Activated CD4-positive, alpha-beta T cell treated with anti-CD3 and anti-CD28 coated beads for 36 hours (primary cell): ENCODE measurements at regions not wholly inside any gene's neighbourhood (a gene's known extent, or its start where the extent isn't known, plus 50 kb on each side); places are given as distances from the start of the nearest gene placed in this dataset.
"Not testable (repeated sequence)": the region's sequence is repeated elsewhere in the genome, so short reads cannot be mapped to it uniquely, and the experiment has no call there.

Source experiments
- ATAC-seq: fragments of 200-7000 bp; cut with Tn5 transposase; one replicate; pipeline ENCODE4 v1.10.0; 2021; ENCODE audit warnings: mild to moderate bottlenecking, moderate library complexity
- CTCF ChIA-PET: fragments of 350-600 bp; sonication (Branson Sonifier 250); formaldehyde crosslinking; loops from one replicate; lab custom pipeline; 2021; ENCODE audit warnings: antibody characterized with exemption; lab: Charles Lee
- POLR2A ChIA-PET: fragments of 350-600 bp; sonication (Branson Sonifier 250); formaldehyde crosslinking; loops from one replicate; lab custom pipeline; 2021; ENCODE audit warnings: antibody characterized with exemption, inconsistent platforms; lab: Charles Lee
- DNase-seq: peaks from one replicate; pipeline ENCODE4 v3.0.0-alpha.2; 2020
- H3K27ac Mint-ChIP-seq: one replicate; pipeline ENCODE4 v1.8.0; 2021; ENCODE audit warnings: mixed read lengths
- H3K27me3 Mint-ChIP-seq: one replicate; pipeline ENCODE4 v1.8.0; 2021; ENCODE audit warnings: mixed read lengths
- H3K36me3 Mint-ChIP-seq: one replicate; pipeline ENCODE4 v1.8.0; 2021; ENCODE audit warnings: low read depth, mixed read lengths
- H3K4me1 Mint-ChIP-seq: one replicate; pipeline ENCODE4 v1.8.0; 2021; ENCODE audit warnings: mixed read lengths
- H3K4me3 Mint-ChIP-seq: one replicate; pipeline ENCODE4 v1.8.0; 2021; ENCODE audit warnings: mild to moderate bottlenecking, moderate library complexity, mixed read lengths
- H3K9me3 Mint-ChIP-seq: one replicate; pipeline ENCODE4 v1.8.0; 2021; ENCODE audit warnings: low read depth, mixed read lengths
- intact Hi-C, 2 experiments: fragments of 100-400 bp; cut with DNase I in 1 of 2; cut with micrococcal nuclease in 1 of 2; formaldehyde crosslinking; loops; one replicate each; pipeline versions ENCODE4 v1.14.2 to v1.15.1; 2022 to 2024; cut with DNase I, micrococcal nuclease

DNA sequence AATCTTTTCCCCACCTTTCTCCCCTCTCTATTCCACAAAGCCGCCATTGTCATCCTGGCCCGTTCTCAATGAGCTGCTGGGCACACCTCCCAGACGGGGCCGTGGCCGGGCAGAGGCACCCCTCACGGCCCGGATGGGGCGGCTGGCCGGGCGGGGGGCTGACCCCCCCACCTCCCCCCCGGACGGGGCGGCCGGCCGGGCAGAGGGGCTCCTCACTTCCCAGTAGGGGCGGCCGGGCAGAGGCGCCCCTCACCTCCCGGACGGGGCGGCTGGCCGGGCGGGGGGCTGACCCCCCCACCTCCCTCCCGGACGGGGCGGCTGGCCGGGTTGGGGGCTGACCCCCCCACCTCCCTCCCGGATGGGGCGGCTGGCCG lies 85.6 kb downstream of the OR2B2 start:
- H3K27me3 Mint-ChIP-seq, intact Hi-C loops, H3K36me3 Mint-ChIP-seq, ATAC-seq, CTCF ChIA-PET, H3K4me3 Mint-ChIP-seq, H3K9me3 Mint-ChIP-seq, POLR2A ChIA-PET, DNase-seq: not testable (repeated sequence)
- peak overlapping the region; percentile 65 for H3K27ac Mint-ChIP-seq
- peaks cover 28% of the 10 kb centered on the region for H3K4me1 Mint-ChIP-seq

- intact Hi-C loops = loop anchor here in 1 of 2 experiments (1.0 to 2.0 kb wide), 2 partner anchors 13 to 39 kb away; a partner anchor contains a TSS
- H3K4me1 Mint-ChIP-seq = peaks cover 26% of the 10 kb centered on the region
- not testable (repeated sequence) for H3K27me3 Mint-ChIP-seq, DNase-seq, H3K36me3 Mint-ChIP-seq, ATAC-seq, H3K9me3 Mint-ChIP-seq
- ChIA-PET POLR2A (interaction anchor here (2.2 to 3.4 kb wide), 5 partner anchors 12 to 68 kb away, joined by 22 to 103 read pairs (median 33); a partner anchor contains a TSS), CTCF (interaction anchor here (3.4 kb wide), 1 partner anchor 10 kb away, joined by 24 read pairs; a partner anchor contains a TSS)
- peak overlapping the region; percentile 73 for H3K27ac Mint-ChIP-seq
- peak overlapping the region; percentile 79 for H3K4me3 Mint-ChIP-seq
These were observed 86.2 kb downstream of the OR2B2 start for GRCh38 chr6:27825848-27826611.

- ChIA-PET POLR2A (interaction anchor here (0.7 to 3.4 kb wide), 15 partner anchors 8 to 1702 kb away, joined by 3 to 103 read pairs (median 12); a partner anchor contains a TSS), CTCF (interaction anchor here (0.8 to 7.5 kb wide), 4 partner anchors 10 to 70 kb away, joined by 3 to 60 read pairs (median 14); a partner anchor contains a TSS)
- no peaks in the 10 kb centered on the region for H3K27me3 Mint-ChIP-seq
- peaks cover 20% of the 10 kb centered on the region for H3K4me1 Mint-ChIP-seq
- intact Hi-C loops = loop anchor here in 1 of 2 experiments (1.0 to 2.0 kb wide), 2 partner anchors 14 to 40 kb away; a partner anchor contains a TSS
- H3K36me3 Mint-ChIP-seq = peaks cover 3% of the 10 kb centered on the region
- ATAC-seq = peak; percentile 3
- DNase-seq = no peak
- peak overlapping the region; percentile 79 for H3K4me3 Mint-ChIP-seq
- peak overlapping the region; percentile 92 for H3K27ac Mint-ChIP-seq
- no peaks in the 10 kb centered on the region for H3K9me3 Mint-ChIP-seq
These were observed 87.0 kb downstream of the OR2B2 start for GRCh38 chr6:27825025-27825793.

- H3K4me3 Mint-ChIP-seq = peak overlapping the region; percentile 79
- ChIA-PET POLR2A (interaction anchor here (0.6 to 3.4 kb wide), 17 partner anchors 9 to 1701 kb away, joined by 3 to 103 read pairs (median 8); a partner anchor contains a TSS), CTCF (interaction anchor here (0.7 to 7.5 kb wide), 6 partner anchors 11 to 675 kb away, joined by 3 to 60 read pairs (median 3); a partner anchor contains a TSS)
- peaks cover 19% of the 10 kb centered on the region for H3K4me1 Mint-ChIP-seq
- ATAC-seq = peak; percentile 74
- DNase-seq = peak; percentile 66
- H3K36me3 Mint-ChIP-seq, H3K9me3 Mint-ChIP-seq, H3K27me3 Mint-ChIP-seq: not testable (repeated sequence)
- intact Hi-C loops = loop anchor here (1.0 to 5.0 kb wide), 6 partner anchors 13 to 1702 kb away; a partner anchor contains a TSS
- H3K27ac Mint-ChIP-seq = peak overlapping the region; percentile 92
These were observed 87.8 kb downstream of the OR2B2 start for GRCh38 chr6:27824211-27825024.

GRCh38 chr6:27823714-27824210 lies 88.4 kb downstream of the OR2B2 start:
- not testable (repeated sequence) for H3K9me3 Mint-ChIP-seq, H3K27me3 Mint-ChIP-seq, H3K36me3 Mint-ChIP-seq
- intact Hi-C loops = loop anchor here (1.0 to 5.0 kb wide), 6 partner anchors 8 to 1701 kb away; a partner anchor contains a TSS
- ChIA-PET POLR2A (interaction anchor here (0.6 to 3.4 kb wide), 12 partner anchors 10 to 692 kb away, joined by 4 to 103 read pairs (median 18); a partner anchor contains a TSS), CTCF (interaction anchor here (1.1 to 7.5 kb wide), 5 partner anchors 12 to 71 kb away, joined by 3 to 60 read pairs (median 5); a partner anchor contains a TSS)
- Mint-ChIP-seq H3K27ac (peak overlapping the region; percentile 92), H3K4me3 (peak overlapping the region; percentile 79), H3K4me1 (peaks cover 19% of the 10 kb centered on the region)
- DNase-seq (peak; percentile 50), ATAC-seq (peak; percentile 81)

- Mint-ChIP-seq H3K4me1 (peaks cover 32% of the 10 kb centered on the region), H3K4me3 (no peak overlapping the region), H3K36me3 (peaks cover 3% of the 10 kb centered on the region), H3K27ac (peak overlapping the region; percentile 67), H3K27me3 (no peaks in the 10 kb centered on the region), H3K9me3 (no peaks in the 10 kb centered on the region)
- no peak for DNase-seq
- no peak for ATAC-seq
- POLR2A ChIA-PET = interaction anchor here (1.0 kb wide), 1 partner anchor 76 kb away, joined by 4 read pairs; a partner anchor contains a TSS
- CTCF ChIA-PET = no interaction called here
- intact Hi-C loops = loop anchor here in 1 of 2 experiments (5.0 kb wide), 1 partner anchor 535 kb away; no protein-coding TSS in a partner anchor
These were observed 95.3 kb downstream of the OR2B2 start for GRCh38 chr6:27816906-27817305.

DNA sequence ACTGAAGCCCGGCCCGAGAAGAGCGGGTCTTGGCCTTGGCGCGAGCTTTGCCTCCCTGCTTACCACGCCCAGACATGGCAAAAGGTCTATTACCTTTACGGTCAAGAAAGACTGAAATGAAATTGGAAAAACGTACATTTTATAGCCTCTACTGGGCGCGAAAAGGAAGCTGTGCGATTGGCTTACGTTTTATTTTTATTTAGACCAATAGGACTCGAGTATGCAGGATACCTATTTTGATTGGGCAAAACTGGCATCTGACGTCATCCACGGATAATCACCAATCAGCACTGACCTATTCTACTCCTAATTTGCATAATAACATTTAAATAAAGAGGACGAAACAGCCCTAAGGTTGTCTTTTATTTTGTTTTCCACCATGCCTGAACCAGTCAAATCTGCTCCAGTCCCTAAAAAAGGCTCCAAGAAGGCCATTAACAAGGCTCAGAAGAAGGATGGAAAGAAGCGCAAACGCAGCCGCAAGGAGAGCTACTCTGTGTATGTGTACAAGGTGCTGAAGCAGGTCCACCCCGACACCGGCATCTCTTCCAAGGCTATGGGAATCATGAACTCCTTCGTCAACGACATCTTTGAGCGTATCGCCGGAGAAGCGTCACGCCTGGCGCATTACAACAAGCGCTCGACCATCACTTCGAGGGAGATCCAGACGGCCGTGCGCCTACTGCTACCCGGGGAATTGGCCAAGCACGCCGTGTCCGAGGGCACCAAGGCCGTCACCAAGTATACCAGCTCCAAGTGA lies 97.4 kb downstream of the OR2B2 start:
- intact Hi-C loops = loop anchor here (1.0 to 5.0 kb wide), 11 partner anchors 8 to 1783 kb away; a partner anchor contains a TSS
- H3K9me3 Mint-ChIP-seq = no peaks in the 10 kb centered on the region
- DNase-seq (peak; percentile 85), ATAC-seq (peak; percentile 68)
- H3K27me3 Mint-ChIP-seq = no peaks in the 10 kb centered on the region
- H3K27ac Mint-ChIP-seq = peak overlapping the region; percentile 100
- ChIA-PET POLR2A (interaction anchor here (0.6 to 10.5 kb wide), 16 partner anchors 8 to 1616 kb away, joined by 3 to 202 read pairs (median 5); a partner anchor contains a TSS), CTCF (interaction anchor here (0.5 to 1.2 kb wide), 2 partner anchors 20 to 53 kb away, joined by 3 read pairs; a partner anchor contains a TSS)
- H3K4me3 Mint-ChIP-seq = peak overlapping the region; percentile 75
- H3K4me1 Mint-ChIP-seq = peaks cover 41% of the 10 kb centered on the region
- H3K36me3 Mint-ChIP-seq = peaks cover 8% of the 10 kb centered on the region

DNA sequence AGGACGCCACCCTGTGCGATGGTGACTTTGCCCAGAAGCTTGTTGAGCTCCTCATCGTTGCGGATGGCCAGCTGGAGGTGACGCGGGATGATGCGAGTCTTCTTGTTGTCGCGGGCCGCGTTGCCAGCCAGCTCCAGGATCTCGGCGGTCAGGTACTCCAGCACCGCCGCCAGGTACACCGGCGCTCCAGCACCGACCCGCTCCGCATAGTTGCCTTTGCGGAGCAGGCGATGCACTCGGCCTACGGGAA lies 97.9 kb downstream of the OR2B2 start:
- CTCF ChIA-PET = interaction anchor here (1.2 kb wide), 1 partner anchor 20 kb away, joined by 3 read pairs; no protein-coding TSS in a partner anchor
- H3K36me3 Mint-ChIP-seq, DNase-seq, ATAC-seq, H3K27me3 Mint-ChIP-seq, H3K9me3 Mint-ChIP-seq: not testable (repeated sequence)
- H3K4me3 Mint-ChIP-seq = peak overlapping the region; percentile 75
- intact Hi-C loops = loop anchor here (1.0 to 5.0 kb wide), 8 partner anchors 22 to 1782 kb away; a partner anchor contains a TSS
- peaks cover 38% of the 10 kb centered on the region for H3K4me1 Mint-ChIP-seq
- POLR2A ChIA-PET = interaction anchor here (0.7 to 10.5 kb wide), 12 partner anchors 9 to 682 kb away, joined by 3 to 202 read pairs (median 7); a partner anchor contains a TSS
- H3K27ac Mint-ChIP-seq = peak overlapping the region; percentile 100

DNA sequence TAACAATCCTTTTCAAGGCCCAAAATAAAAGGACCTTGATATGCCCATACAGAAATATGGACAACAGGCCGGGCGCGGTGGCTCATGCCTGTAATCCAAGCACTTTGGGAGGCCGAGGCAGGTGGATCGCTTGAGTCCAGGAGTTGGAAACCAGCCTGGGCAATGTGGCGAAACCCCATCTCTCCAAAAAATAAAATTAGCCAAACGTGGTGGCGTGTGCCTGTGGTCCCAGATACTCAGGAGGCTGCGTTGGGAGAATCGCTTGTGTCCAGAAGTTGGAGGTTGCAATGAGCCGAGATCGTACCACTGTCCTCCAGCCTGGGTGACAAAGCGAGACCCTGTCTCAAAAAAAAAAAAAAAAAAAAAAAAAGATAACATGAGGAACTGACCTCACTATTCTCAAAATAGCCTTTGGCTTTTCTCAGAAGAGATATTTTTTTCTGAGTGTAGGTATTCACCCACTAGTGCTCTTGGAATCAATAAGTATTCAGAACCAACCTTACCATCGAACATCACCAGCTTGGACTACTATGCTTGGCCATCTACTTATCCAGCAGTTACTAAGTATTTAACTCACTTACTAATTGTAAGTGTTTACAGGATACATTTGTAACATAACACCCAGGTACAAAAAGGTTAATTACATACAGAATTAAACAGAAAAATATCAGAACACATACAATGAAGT lies 99.2 kb downstream of the OR2B2 start:
- Mint-ChIP-seq H3K9me3 (no peaks in the 10 kb centered on the region), H3K36me3 (peaks cover 10% of the 10 kb centered on the region), H3K4me1 (peaks cover 44% of the 10 kb centered on the region), H3K4me3 (peak overlapping the region; percentile 75), H3K27ac (peak overlapping the region; percentile 100), H3K27me3 (no peaks in the 10 kb centered on the region)
- POLR2A ChIA-PET = interaction anchor here (0.6 to 10.5 kb wide), 10 partner anchors 12 to 1689 kb away, joined by 3 to 202 read pairs (median 8); a partner anchor contains a TSS
- DNase-seq (no peak), ATAC-seq (no peak)
- intact Hi-C loops = loop anchor here (5.0 kb wide), 3 partner anchors 1691 to 1781 kb away; a partner anchor contains a TSS
- CTCF ChIA-PET = interaction anchor here (6.3 kb wide), 1 partner anchor 82 kb away, joined by 53 read pairs; a partner anchor contains a TSS
